GM23338 (cell line): ENCODE measurements at regions not wholly inside any gene's neighbourhood (a gene's known extent, or its start where the extent isn't known, plus 50 kb on each side); places are given as distances from the start of the nearest gene placed in this dataset.

ENCODE experiments used
- CREB1 ChIP-seq: fragments of 250-450 bp; sonication (Bioruptor Pico); IDR thresholded peaks from 2 replicates; pipeline ENCODE4 v1.5.0; 2020; ENCODE audit warnings: low read depth, mild to moderate bottlenecking, moderate library complexity
- CTCF ChIP-seq, 2 experiments: fragments of 200-600 bp in 1 of 2; sonication (generic) in 1 of 2; conservative IDR thresholded peaks; 2 replicates each; pipeline versions ENCODE4 v1.5.1 to v1.6.1; 2016 to 2017; ENCODE audit warnings: antibody characterized with exemption in 2 of 2, low read depth in 2 of 2, mild to moderate bottlenecking in 2 of 2, moderate library complexity in 1 of 2
- EZH2 ChIP-seq: fragments of 200-600 bp; sonication (generic); IDR thresholded peaks from one replicate; pipeline ENCODE4 v1.8.0; 2017; ENCODE audit warnings: antibody characterized with exemption, mild to moderate bottlenecking, low read depth; ENCODE audit not compliant: unreplicated experiment
- EZH2phosphoT487 ChIP-seq: fragments of 200-600 bp; sonication (generic); IDR thresholded peaks from one replicate; pipeline ENCODE4 v1.8.1; 2018; ENCODE audit warnings: antibody characterized with exemption; ENCODE audit not compliant: unreplicated experiment
- JUNB ChIP-seq: IDR thresholded peaks from one replicate; pipeline ENCODE4 v1.6.1; 2016; ENCODE audit warnings: antibody characterized with exemption; ENCODE audit not compliant: unreplicated experiment
- POLR2AphosphoS5 ChIP-seq: IDR thresholded peaks from 2 replicates; pipeline ENCODE4 v1.6.1; 2016; ENCODE audit warnings: antibody characterized with exemption, low read depth
- REST ChIP-seq: IDR thresholded peaks from one replicate; pipeline ENCODE4 v1.6.1; 2018; ENCODE audit warnings: antibody characterized with exemption; ENCODE audit not compliant: unreplicated experiment
- ZNF331 ChIP-seq: fragments of 250-450 bp; sonication (Bioruptor Pico); IDR thresholded peaks from 2 replicates; pipeline ENCODE4 v1.5.0; 2020; ENCODE audit warnings: low read depth, mild to moderate bottlenecking, moderate library complexity

- TF ChIP-seq CTCF (conservative IDR thresholded peaks at IDR 0.05; ENCODE audit: low read depth in 2 of 2) (no peak), EZH2 (no peak), POLR2AphosphoS5 (no peak), ZNF331 (CRISPR knock-in tag) (no peak), EZH2phosphoT487 (no peak), JUNB (no peak), REST (no peak), CREB1 (no peak)
Observed at GRCh38 chr10:10800961-10801360, 216.7 kb upstream of the CELF2 start.
